Effector memory CD4-positive, alpha-beta T cell (primary cell): ENCODE measurements at regions not wholly inside any gene's neighbourhood (a gene's known extent, or its start where the extent isn't known, plus 50 kb on each side); places are given as distances from the start of the nearest gene placed in this dataset.

ENCODE experiments used
- DNase-seq, 3 donors: peaks; one replicate each; pipeline ENCODE4 v3.0.0-alpha.2; 2020
- H3K27ac ChIP-seq: 2 replicates; pipeline ENCODE4 v1.7.0; 2013; ENCODE audit warnings: mild to moderate bottlenecking, low read length, moderate library complexity; ENCODE audit not compliant: insufficient read depth, poor library complexity, severe bottlenecking
- H3K27me3 ChIP-seq: replicated peaks from 2 replicates; pipeline ENCODE4 v1.7.0; 2013; ENCODE audit warnings: mild to moderate bottlenecking, low read length; ENCODE audit not compliant: insufficient read depth, control insufficient read depth, poor library complexity, severe bottlenecking
- H3K36me3 ChIP-seq: 2 replicates; pipeline ENCODE4 v1.7.0; 2013; ENCODE audit warnings: mild to moderate bottlenecking, low read length, moderate library complexity; ENCODE audit not compliant: control insufficient read depth, insufficient read depth
- H3K4me1 ChIP-seq: 2 replicates; pipeline ENCODE4 v1.7.0; 2013; ENCODE audit warnings: low read length, mild to moderate bottlenecking; ENCODE audit not compliant: control insufficient read depth, insufficient read depth, poor library complexity, severe bottlenecking
- H3K4me3 ChIP-seq: 2 replicates; pipeline ENCODE4 v1.7.0; 2013; ENCODE audit warnings: low read length, low read depth, mild to moderate bottlenecking; ENCODE audit not compliant: insufficient read depth, poor library complexity, severe bottlenecking
- H3K9me3 ChIP-seq: 2 replicates; pipeline ENCODE4 v1.7.0; 2013; ENCODE audit warnings: mild to moderate bottlenecking, low read length, moderate library complexity; ENCODE audit not compliant: control insufficient read depth

DNA sequence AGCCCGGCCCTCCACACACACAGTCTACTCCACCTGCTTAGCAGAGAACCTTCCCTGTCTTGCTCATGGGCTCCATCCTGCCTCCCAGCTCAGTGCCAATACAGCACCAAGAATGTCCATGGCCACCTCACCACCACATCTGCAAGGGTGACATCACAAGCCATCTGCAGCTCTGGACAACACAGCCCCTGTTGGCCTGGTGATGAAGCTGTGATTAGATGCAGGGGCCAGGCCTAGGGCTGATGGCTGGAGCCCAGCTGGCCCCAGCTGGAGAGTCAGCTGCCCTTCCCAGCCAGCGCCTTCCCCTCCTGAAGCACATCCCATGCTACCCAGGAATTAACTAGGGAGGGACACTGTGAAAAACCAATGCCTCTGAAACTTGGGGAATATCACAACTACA lies 91.1 kb downstream of the TTC32 start:
- Histone ChIP-seq H3K36me3 (no peaks in the 10 kb centered on the region), H3K9me3 (no peaks in the 10 kb centered on the region), H3K27me3 (no peaks in the 10 kb centered on the region), H3K4me3 (no peak overlapping the region), H3K4me1 (no peaks in the 10 kb centered on the region), H3K27ac (no peak overlapping the region)
- no peak for DNase-seq

DNA sequence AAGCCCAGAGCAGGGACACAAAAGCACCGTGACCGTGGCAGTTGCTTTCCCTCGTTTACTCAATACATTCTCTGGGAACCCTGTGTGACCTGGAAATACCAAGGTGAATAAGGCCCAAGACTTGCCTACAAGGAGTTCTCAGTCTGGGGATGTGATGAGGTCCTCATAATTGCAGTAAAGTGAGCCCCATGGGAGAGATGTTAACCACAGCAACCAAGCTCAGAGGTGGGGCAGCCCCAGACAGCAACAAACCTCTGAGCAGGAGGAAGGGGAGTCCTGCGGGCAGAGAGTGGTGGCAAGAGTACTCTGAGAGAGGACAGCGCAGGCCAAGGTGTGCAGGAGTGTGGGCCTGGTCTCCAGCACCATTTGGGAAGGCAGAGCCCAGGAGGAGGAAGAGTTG lies 91.6 kb downstream of the TTC32 start:
- no peak for DNase-seq
- Histone ChIP-seq H3K4me1 (no peaks in the 10 kb centered on the region), H3K9me3 (no peaks in the 10 kb centered on the region), H3K27ac (no peak overlapping the region), H3K27me3 (no peaks in the 10 kb centered on the region), H3K4me3 (no peak overlapping the region), H3K36me3 (no peaks in the 10 kb centered on the region)

DNA sequence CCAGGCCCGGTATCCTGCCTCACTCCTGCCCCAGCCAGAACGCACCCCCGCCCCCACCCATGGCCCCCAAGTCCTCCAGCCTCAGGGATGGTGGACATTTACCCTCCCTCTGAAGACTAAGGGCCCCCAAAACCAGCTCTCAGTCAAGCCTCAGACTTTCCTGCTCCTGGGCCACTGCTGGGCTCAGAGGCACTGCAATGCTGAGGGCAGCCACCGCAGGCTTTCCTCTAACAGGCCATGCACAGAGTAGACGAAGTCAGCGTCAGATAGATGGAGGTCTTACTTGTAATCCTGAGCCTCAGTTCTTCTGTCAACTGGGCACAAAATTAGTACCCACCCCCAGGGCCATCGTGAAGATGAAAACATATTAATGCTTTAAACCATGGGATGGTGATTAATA lies 92.6 kb downstream of the TTC32 start:
- Histone ChIP-seq H3K27me3 (no peaks in the 10 kb centered on the region), H3K9me3 (no peaks in the 10 kb centered on the region), H3K4me1 (no peaks in the 10 kb centered on the region), H3K36me3 (no peaks in the 10 kb centered on the region), H3K4me3 (no peak overlapping the region), H3K27ac (no peak overlapping the region)
- no peak for DNase-seq

DNA sequence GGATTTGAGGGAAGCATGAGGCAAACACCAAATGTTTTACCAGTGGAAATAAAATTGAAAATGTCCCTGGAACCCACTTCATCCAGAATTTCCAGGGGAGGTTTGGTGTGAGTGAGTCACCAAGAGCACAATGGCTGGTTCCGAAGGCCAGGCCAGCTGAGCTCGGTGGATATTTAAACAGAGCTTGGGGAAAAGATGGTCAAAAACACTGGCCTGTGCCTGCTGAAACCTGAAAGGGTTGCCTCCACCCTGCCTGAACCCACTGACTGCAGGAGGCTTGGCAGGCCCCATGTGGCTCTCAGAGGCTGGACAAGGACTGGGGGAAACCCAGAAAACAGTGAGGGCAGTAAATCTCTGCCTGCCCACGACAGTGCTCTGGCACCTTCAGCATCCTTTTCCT lies 93.9 kb downstream of the TTC32 start:
- H3K36me3 ChIP-seq: no peaks in the 10 kb centered on the region
- H3K27me3 ChIP-seq: no peaks in the 10 kb centered on the region
- no peaks in the 10 kb centered on the region for H3K4me1 ChIP-seq
- DNase-seq: no peak
- H3K9me3 ChIP-seq: no peaks in the 10 kb centered on the region
- no peak overlapping the region for H3K27ac ChIP-seq
- no peak overlapping the region for H3K4me3 ChIP-seq

DNA sequence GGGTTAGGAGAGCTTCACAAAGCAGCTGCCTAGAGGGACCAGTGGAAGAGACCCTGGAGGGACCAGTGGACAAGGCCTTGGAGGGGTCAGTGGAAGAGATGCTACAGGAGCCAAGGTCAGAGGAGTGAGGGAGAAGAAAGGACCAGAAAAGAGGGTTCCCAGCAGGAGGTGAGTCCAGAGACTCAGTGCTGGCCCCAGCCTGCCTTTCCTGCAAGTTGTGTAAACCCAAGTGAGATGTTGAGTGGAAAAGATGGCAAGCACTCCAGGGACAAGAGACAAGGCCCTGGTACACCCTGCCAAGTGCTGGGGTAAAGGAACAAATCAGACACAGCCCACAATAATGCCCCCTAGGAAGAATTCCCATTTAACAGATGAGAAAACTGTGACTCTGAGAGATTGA lies 94.4 kb downstream of the TTC32 start:
- H3K4me3 ChIP-seq: no peak overlapping the region
- H3K9me3 ChIP-seq: no peaks in the 10 kb centered on the region
- no peak overlapping the region for H3K27ac ChIP-seq
- no peak for DNase-seq
- no peaks in the 10 kb centered on the region for H3K27me3 ChIP-seq
- H3K36me3 ChIP-seq: no peaks in the 10 kb centered on the region
- H3K4me1 ChIP-seq: no peaks in the 10 kb centered on the region

DNA sequence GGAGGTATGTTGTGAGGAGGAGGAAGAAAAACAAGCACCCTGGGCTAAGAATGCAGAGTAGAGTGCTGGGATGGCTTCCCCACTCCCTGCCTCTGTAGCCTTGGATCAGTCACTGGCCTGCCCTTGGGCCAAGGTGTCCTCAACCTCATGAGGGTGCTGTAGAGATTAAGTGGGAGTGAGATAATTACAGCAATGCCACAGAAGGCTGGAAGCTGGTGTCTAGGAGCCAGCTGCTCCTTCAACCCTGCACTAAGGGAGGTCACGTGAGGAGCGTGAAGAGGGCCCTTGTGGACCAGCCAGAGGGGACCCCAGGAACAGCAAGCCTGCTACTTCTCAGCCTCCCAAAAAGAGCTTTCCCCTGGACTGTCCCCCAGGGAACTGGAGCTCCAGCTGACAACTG lies 95.2 kb downstream of the TTC32 start:
- H3K4me3 ChIP-seq: no peak overlapping the region
- no peaks in the 10 kb centered on the region for H3K36me3 ChIP-seq
- no peaks in the 10 kb centered on the region for H3K4me1 ChIP-seq
- no peak for DNase-seq
- H3K9me3 ChIP-seq: no peaks in the 10 kb centered on the region
- H3K27ac ChIP-seq: no peak overlapping the region
- no peaks in the 10 kb centered on the region for H3K27me3 ChIP-seq

DNA sequence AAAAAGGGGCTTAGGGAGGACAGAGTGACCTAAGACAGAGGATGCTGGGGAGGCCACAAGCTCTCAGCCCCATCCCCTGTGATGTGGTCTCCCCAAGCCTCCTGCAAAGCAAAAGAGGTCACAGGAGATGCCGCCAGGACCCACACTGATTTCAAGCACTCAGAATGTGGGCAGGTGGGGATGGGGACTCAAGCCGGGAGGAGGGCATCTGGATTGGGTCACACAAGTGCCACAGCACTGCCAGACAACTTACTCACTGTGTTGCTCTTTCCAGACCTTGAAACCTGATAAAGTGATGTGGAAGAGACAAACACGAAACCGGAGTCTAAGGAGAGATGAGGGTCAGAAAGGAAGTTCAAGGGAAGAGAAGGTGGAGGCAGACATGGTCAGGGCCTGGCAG lies 95.7 kb downstream of the TTC32 start:
- no peaks in the 10 kb centered on the region for H3K36me3 ChIP-seq
- H3K4me1 ChIP-seq: no peaks in the 10 kb centered on the region
- no peak overlapping the region for H3K4me3 ChIP-seq
- H3K27me3 ChIP-seq: no peaks in the 10 kb centered on the region
- DNase-seq: no peak
- no peak overlapping the region for H3K27ac ChIP-seq
- H3K9me3 ChIP-seq: no peaks in the 10 kb centered on the region

DNA sequence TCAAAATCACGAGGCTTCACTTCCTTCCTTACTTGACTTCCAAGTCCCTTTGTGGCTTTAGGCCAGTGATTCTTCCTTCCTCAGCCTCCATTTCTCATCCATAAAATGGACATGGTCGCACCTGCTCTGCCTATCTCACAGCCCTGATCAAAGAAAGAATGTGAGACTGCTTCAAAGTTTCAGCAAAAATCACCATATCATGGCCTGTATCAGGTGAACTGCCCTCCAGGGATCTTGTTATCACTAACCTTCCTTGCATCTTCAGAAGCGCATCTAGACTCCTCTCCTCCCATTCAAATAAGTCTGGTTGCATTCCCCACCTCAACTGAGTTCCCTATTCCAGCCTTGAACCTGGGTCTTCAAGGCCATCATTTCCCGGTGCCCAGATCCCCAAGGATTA lies 96.5 kb downstream of the TTC32 start:
- Histone ChIP-seq H3K36me3 (no peaks in the 10 kb centered on the region), H3K27ac (no peak overlapping the region), H3K4me3 (no peak overlapping the region), H3K9me3 (no peaks in the 10 kb centered on the region), H3K27me3 (no peaks in the 10 kb centered on the region), H3K4me1 (no peaks in the 10 kb centered on the region)
- DNase-seq: no peak

DNA sequence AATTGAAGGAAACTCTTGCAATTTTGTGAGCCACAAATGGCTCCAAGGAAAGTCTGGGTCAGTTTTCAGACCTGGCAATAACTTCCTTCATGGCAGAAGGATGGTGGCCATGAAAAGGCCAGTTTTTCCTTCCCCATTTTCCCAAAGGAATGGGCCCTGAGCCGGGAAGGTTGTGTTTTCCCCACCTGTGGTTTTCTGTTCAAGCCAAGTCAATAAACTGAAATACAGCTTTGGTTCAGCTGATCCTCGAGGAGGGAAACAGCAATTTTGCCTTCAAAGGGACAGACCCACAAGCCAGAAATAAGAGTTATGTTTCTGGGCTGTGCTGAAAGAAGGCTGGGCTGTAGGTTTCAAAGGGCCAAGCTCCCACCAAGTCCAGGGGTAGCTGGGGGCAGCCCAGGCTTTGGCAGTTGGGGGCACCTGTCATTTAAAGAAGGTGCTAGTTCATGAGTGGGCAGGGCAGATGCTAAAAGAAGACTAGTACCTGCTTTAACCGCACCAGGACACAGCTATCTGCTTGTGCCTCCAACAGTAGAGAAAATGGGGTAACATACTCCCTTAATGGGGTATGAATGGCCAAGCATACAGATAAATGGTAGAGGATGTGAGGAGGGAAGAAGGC lies 97.0 kb downstream of the TTC32 start:
- Histone ChIP-seq H3K27me3 (no peaks in the 10 kb centered on the region), H3K27ac (no peak overlapping the region), H3K4me3 (no peak overlapping the region), H3K36me3 (no peaks in the 10 kb centered on the region), H3K9me3 (no peaks in the 10 kb centered on the region), H3K4me1 (no peaks in the 10 kb centered on the region)
- no peak for DNase-seq

DNA sequence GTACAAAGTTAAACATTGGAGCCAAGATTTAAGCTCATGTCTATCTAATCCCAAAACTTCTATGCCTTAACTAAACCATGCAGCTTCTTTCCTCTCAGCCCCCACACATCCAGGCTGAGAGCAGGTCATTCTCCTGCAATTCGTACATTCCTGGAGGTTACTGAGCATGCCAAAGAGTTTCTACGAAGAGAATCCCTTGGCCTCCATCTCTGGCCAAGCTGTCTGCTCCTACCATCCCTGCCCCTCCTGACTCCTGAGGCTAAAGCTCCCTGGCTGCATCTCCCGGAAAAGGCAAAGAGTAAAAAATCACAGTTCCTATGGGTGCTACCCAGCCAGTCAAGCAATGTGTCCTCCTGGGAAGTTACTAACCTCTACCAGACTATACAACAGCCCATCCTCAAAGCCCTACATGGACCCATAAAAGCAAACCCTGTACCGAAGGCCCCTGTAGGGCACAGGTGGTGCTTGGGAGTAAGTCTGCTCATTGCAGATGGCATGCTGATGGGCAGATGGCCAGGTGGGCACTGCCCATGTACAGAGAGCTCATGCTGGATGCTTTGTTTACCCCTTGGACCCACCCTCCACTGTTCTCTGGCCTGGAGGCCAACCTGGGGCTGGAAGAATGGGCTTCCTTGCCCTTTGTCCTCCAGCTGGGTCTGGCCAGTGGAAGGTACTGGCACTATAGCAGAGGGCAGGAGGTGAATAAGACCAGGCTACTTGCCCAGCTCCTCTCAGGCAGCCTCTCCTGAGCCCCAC lies 99.5 kb downstream of the TTC32 start:
- H3K9me3 ChIP-seq: no peaks in the 10 kb centered on the region
- no peak overlapping the region for H3K27ac ChIP-seq
- no peaks in the 10 kb centered on the region for H3K27me3 ChIP-seq
- DNase-seq: no peak
- no peaks in the 10 kb centered on the region for H3K36me3 ChIP-seq
- H3K4me1 ChIP-seq: no peaks in the 10 kb centered on the region
- H3K4me3 ChIP-seq: no peak overlapping the region
